HCT116 (cell line): ENCODE measurements at regions not wholly inside any gene's neighbourhood (a gene's known extent, or its start where the extent isn't known, plus 50 kb on each side); places are given as distances from the start of the nearest gene placed in this dataset.

Source experiments
- ATAC-seq: fragments of 200-7000 bp; cut with Tn5 transposase; 2 replicates; pipeline ENCODE4 v1.9.1; 2020; ENCODE audit warnings: mild to moderate bottlenecking, moderate library complexity
- BruUV-seq: library from RNA; stranded (reverse); fragments of 400-500 nt; replicated peaks from 2 replicates; lab custom pipeline; 2021; lab: Mats Ljungman, UMichigan
- CTCF ChIA-PET: fragments of 300-600 bp; sonication (Branson Sonifier 250); formaldehyde crosslinking; loops from one replicate; lab custom pipeline; 2021; ENCODE audit warnings: antibody characterized with exemption; lab: Charles Lee
- POLR2A ChIA-PET: fragments of 300-600, 350-600 bp; sonication (Branson Sonifier 250); formaldehyde crosslinking; loops from one replicate; lab custom pipeline; 2021; ENCODE audit warnings: antibody characterized with exemption; lab: Charles Lee
- RAD21 ChIA-PET, 2 experiments: fragments of 300-600 bp; sonication (Branson Sonifier 250); formaldehyde crosslinking; loops; one replicate each; lab custom pipeline; 2023; ENCODE audit warnings: low total read pairs in 2 of 2; ENCODE audit not compliant: uncharacterized antibody in 2 of 2, unreplicated experiment in 2 of 2, low non-redundant PET in 1 of 2; lab: Charles Lee
- DNase-seq: peaks from one replicate; pipeline ENCODE4 v3.0.0-alpha.2; 2010; ENCODE audit warnings: low read depth, low spot score
- H2AFZ ChIP-seq: fragments of 200-600 bp; shearing (Covaris generic), sonication (generic); 2 replicates; pipeline ENCODE4 v1.6.1; 2017; ENCODE audit warnings: low read depth, mixed run types, mixed read lengths, antibody characterized with exemption, low read length; ENCODE audit not compliant: poor library complexity, severe bottlenecking
- H3K27ac ChIP-seq: 2 replicates; pipeline ENCODE4 v1.5.1; 2012; ENCODE audit warnings: low read depth, low read length
- H3K27me3 ChIP-seq: fragments of 200-600 bp; sonication (generic); 2 replicates; pipeline ENCODE4 v1.6.1; 2016; ENCODE audit warnings: mixed run types, low read length, mixed read lengths; ENCODE audit not compliant: insufficient read depth
- H3K36me3 ChIP-seq, 2 experiments: fragments of 200-500 bp in 1 of 2; fragments of 200-600 bp in 1 of 2; sonication (Bioruptor generic) in 1 of 2; sonication (generic) in 1 of 2; 2 replicates each; pipeline versions ENCODE4 v1.5.1 to v1.6.1; 2014 to 2016; ENCODE audit warnings: low read length in 2 of 2, inconsistent platforms in 1 of 2, mixed read lengths in 1 of 2, mixed run types in 1 of 2; ENCODE audit not compliant: insufficient read depth in 2 of 2, control insufficient read depth in 1 of 2
- H3K4me1 ChIP-seq, 2 experiments: fragments of 200-600 bp in 1 of 2; sonication (generic) in 1 of 2; 2 replicates each; pipeline versions ENCODE4 v1.5.1 to v1.6.1; 2012 to 2017; ENCODE audit warnings: low read length in 2 of 2, inconsistent platforms in 1 of 2, mild to moderate bottlenecking in 1 of 2, mixed read lengths in 1 of 2, mixed run types in 1 of 2, moderate library complexity in 1 of 2; ENCODE audit not compliant: insufficient read depth in 2 of 2, control insufficient read depth in 1 of 2
- H3K4me2 ChIP-seq: fragments of 200-600 bp; sonication (generic); 2 replicates; pipeline ENCODE4 v1.6.1; 2017; ENCODE audit warnings: mixed run types, low read length, mixed read lengths
- H3K4me3 ChIP-seq, 2 experiments: fragments of 200-600 bp in 1 of 2; sonication (generic) in 1 of 2; replicated peaks in 1 of 2; 2 replicates each; pipeline ENCODE4 v1.5.1; 2011 to 2016; ENCODE audit warnings: low read length in 2 of 2, control low read depth in 1 of 2, low read depth in 1 of 2, mild to moderate bottlenecking in 1 of 2, mixed read lengths in 1 of 2, mixed run types in 1 of 2
- H3K79me2 ChIP-seq: fragments of 200-600 bp; sonication (generic); 2 replicates; pipeline ENCODE4 v1.6.1; 2017; ENCODE audit warnings: mild to moderate bottlenecking, mixed run types, low read length, moderate library complexity, mixed read lengths; ENCODE audit not compliant: insufficient read depth
- H3K9ac ChIP-seq: fragments of 200-600 bp; sonication (generic); 2 replicates; pipeline ENCODE4 v1.6.1; 2016; ENCODE audit warnings: low read length, mixed read lengths
- H3K9me2 ChIP-seq: fragments of 200-600 bp; sonication (generic), shearing (Covaris generic); 2 replicates; pipeline ENCODE4 v1.6.1; 2017; ENCODE audit warnings: mixed run types, mild to moderate bottlenecking, moderate library complexity; ENCODE audit not compliant: insufficient read depth
- H3K9me3 ChIP-seq, 2 experiments: fragments of 200-500 bp in 1 of 2; fragments of 200-600 bp in 1 of 2; sonication (Bioruptor generic) in 1 of 2; sonication (generic) in 1 of 2; 2 replicates each; pipeline ENCODE4 v1.6.1; 2014 to 2017; ENCODE audit warnings: low read length in 2 of 2, mixed read lengths in 2 of 2, inconsistent platforms in 1 of 2, low read depth in 1 of 2, mild to moderate bottlenecking in 1 of 2, mixed run types in 1 of 2, moderate library complexity in 1 of 2; ENCODE audit not compliant: control insufficient read depth in 1 of 2, insufficient read depth in 1 of 2
- H4K20me1 ChIP-seq: fragments of 200-600 bp; sonication (generic), shearing (Covaris generic); 2 replicates; pipeline ENCODE4 v1.6.1; 2017; ENCODE audit warnings: mixed run types, mild to moderate bottlenecking, moderate library complexity; ENCODE audit not compliant: insufficient read depth
- CBX3 ChIP-seq: IDR thresholded peaks from 2 replicates; pipeline ENCODE4 v1.6.1; 2012; ENCODE audit warnings: low read depth
- CEBPB ChIP-seq: IDR thresholded peaks from 2 replicates; pipeline ENCODE4 v1.6.1; 2012; ENCODE audit warnings: low read depth
- EGR1 ChIP-seq: IDR thresholded peaks from 2 replicates; pipeline ENCODE4 v1.6.1; 2012; ENCODE audit warnings: low read depth
- FOSL1 ChIP-seq: IDR thresholded peaks from 2 replicates; pipeline ENCODE4 v1.6.1; 2012; ENCODE audit warnings: low read depth
- JUND ChIP-seq: IDR thresholded peaks from 2 replicates; pipeline ENCODE4 v1.6.1; 2012
- POLR2AphosphoS5 ChIP-seq: IDR thresholded peaks from 2 replicates; pipeline ENCODE4 v1.6.1; 2011; ENCODE audit warnings: mild to moderate bottlenecking, low read depth, low read length, moderate library complexity
- RAD21 ChIP-seq: IDR thresholded peaks from 2 replicates; pipeline ENCODE4 v1.6.1; 2012; ENCODE audit warnings: low read depth, mild to moderate bottlenecking
- SIN3A ChIP-seq: IDR thresholded peaks from 2 replicates; pipeline ENCODE4 v1.6.1; 2012; ENCODE audit warnings: low read depth
- SP1 ChIP-seq: IDR thresholded peaks from 2 replicates; pipeline ENCODE4 v1.6.1; 2012; ENCODE audit warnings: low read depth
- TCF7L2 ChIP-seq: IDR thresholded peaks from 2 replicates; pipeline ENCODE4 v1.7.0; 2011; ENCODE audit warnings: borderline replicate concordance, inconsistent platforms; ENCODE audit not compliant: insufficient read depth, insufficient read length; ENCODE audit errors: extremely low read depth
- YY1 ChIP-seq: IDR thresholded peaks from 2 replicates; pipeline ENCODE4 v1.6.1; 2011; ENCODE audit warnings: low read length, low read depth, moderate library complexity, mild to moderate bottlenecking; ENCODE audit not compliant: insufficient replicate concordance; ENCODE audit errors: extremely low read depth
- ZBTB33 ChIP-seq: IDR thresholded peaks from 2 replicates; pipeline ENCODE4 v1.6.1; 2011; ENCODE audit warnings: mild to moderate bottlenecking, low read length, moderate library complexity; ENCODE audit not compliant: insufficient replicate concordance; ENCODE audit errors: extremely low read depth
- ZFX ChIP-seq: fragments of 450-650 bp; IDR thresholded peaks from 2 replicates; pipeline ENCODE4 v1.6.1; 2017
- ZNF274 ChIP-seq: fragments of 200-500 bp; sonication (Bioruptor generic); IDR thresholded peaks from 2 replicates; pipeline ENCODE4 v1.6.1; 2014; ENCODE audit warnings: mild to moderate bottlenecking, low read depth, low read length, inconsistent platforms
- intact Hi-C: fragments of 100-400 bp; cut with micrococcal nuclease; formaldehyde crosslinking; loops from 2 replicates; pipeline ENCODE4 v1.10.0; 2022
- TF ChIP-seq, protein P1 (sequence below): IDR thresholded peaks from 2 replicates; pipeline ENCODE4 v1.6.1; 2012; ENCODE audit warnings: low read depth
- TF ChIP-seq, protein P2 (sequence below), 3 experiments: fragments of 200-600 bp in 1 of 3; sonication (generic) in 1 of 3; IDR thresholded peaks in 2 of 3; conservative IDR thresholded peaks in 1 of 3; 2 replicates each; pipeline ENCODE4 v1.5.1; 2012 to 2017; ENCODE audit warnings: low read depth in 2 of 3, low read length in 2 of 3, antibody characterized with exemption in 1 of 3, borderline replicate concordance in 1 of 3, control low read depth in 1 of 3, mild to moderate bottlenecking in 1 of 3, mixed read lengths in 1 of 3, mixed run types in 1 of 3, moderate library complexity in 1 of 3; ENCODE audit not compliant: insufficient read depth in 1 of 3

DNA sequence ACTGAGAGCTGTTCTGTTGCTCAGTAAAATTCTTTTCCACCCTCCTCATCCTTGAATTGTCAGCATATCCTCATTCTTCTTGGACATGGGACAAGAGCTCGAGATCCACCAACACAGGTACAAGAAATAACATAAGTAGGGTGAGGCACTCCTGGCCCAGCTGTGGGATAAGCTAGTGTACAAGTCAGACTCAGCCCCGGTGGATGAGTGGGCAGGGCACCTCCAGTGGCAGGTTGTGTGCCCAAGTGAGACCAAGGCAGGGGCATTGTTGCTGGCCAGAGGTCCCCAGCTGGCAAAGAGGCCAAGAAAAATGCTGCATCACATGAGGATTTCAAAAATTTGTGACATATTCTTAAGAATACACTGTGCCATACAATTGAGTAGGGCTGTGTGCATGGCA, 402.0 kb upstream of the ZWINT start:
- intact Hi-C loops, result no loop called here
- CTCF ChIA-PET, result no interaction called here
- H3K27me3 ChIP-seq, result no peaks in the 10 kb centered on the region

More for the DNA sequence above, 402.0 kb upstream of the ZWINT start:
- POLR2A ChIA-PET, result no interaction called here
- H3K9me2 ChIP-seq, result no peaks in the 10 kb centered on the region
- H3K9me3 ChIP-seq, result peaks cover 23 to 28% of the 10 kb centered on the region in 2 experiments; a peak in 3 of 4 replicates
- no peak overlapping the region for H3K4me3 ChIP-seq
- no peak overlapping the region for H3K4me2 ChIP-seq
- H2AFZ ChIP-seq, result no peak overlapping the region
- no peak overlapping the region for H3K9ac ChIP-seq
- RAD21 ChIA-PET, result no interaction called here
- BruUV-seq, result no TSS peak
- H3K4me1 ChIP-seq, result no peaks in the 10 kb centered on the region
- ATAC-seq (no peak), DNase-seq (no peak)
- no peaks in the 10 kb centered on the region for H3K36me3 ChIP-seq
- TF ChIP-seq, protein P1, sequence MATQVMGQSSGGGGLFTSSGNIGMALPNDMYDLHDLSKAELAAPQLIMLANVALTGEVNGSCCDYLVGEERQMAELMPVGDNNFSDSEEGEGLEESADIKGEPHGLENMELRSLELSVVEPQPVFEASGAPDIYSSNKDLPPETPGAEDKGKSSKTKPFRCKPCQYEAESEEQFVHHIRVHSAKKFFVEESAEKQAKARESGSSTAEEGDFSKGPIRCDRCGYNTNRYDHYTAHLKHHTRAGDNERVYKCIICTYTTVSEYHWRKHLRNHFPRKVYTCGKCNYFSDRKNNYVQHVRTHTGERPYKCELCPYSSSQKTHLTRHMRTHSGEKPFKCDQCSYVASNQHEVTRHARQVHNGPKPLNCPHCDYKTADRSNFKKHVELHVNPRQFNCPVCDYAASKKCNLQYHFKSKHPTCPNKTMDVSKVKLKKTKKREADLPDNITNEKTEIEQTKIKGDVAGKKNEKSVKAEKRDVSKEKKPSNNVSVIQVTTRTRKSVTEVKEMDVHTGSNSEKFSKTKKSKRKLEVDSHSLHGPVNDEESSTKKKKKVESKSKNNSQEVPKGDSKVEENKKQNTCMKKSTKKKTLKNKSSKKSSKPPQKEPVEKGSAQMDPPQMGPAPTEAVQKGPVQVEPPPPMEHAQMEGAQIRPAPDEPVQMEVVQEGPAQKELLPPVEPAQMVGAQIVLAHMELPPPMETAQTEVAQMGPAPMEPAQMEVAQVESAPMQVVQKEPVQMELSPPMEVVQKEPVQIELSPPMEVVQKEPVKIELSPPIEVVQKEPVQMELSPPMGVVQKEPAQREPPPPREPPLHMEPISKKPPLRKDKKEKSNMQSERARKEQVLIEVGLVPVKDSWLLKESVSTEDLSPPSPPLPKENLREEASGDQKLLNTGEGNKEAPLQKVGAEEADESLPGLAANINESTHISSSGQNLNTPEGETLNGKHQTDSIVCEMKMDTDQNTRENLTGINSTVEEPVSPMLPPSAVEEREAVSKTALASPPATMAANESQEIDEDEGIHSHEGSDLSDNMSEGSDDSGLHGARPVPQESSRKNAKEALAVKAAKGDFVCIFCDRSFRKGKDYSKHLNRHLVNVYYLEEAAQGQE, result no peak
- TF ChIP-seq POLR2AphosphoS5 (no peak), SP1 (no peak), ZFX (no peak), ZNF274 (no peak), ZBTB33 (no peak), RAD21 (no peak), JUND (no peak), CEBPB (no peak), SIN3A (no peak), EGR1 (no peak), YY1 (no peak), FOSL1 (no peak), CBX3 (no peak), TCF7L2 (no peak)
- TF ChIP-seq, protein P2, sequence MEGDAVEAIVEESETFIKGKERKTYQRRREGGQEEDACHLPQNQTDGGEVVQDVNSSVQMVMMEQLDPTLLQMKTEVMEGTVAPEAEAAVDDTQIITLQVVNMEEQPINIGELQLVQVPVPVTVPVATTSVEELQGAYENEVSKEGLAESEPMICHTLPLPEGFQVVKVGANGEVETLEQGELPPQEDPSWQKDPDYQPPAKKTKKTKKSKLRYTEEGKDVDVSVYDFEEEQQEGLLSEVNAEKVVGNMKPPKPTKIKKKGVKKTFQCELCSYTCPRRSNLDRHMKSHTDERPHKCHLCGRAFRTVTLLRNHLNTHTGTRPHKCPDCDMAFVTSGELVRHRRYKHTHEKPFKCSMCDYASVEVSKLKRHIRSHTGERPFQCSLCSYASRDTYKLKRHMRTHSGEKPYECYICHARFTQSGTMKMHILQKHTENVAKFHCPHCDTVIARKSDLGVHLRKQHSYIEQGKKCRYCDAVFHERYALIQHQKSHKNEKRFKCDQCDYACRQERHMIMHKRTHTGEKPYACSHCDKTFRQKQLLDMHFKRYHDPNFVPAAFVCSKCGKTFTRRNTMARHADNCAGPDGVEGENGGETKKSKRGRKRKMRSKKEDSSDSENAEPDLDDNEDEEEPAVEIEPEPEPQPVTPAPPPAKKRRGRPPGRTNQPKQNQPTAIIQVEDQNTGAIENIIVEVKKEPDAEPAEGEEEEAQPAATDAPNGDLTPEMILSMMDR (IDR thresholded peaks at IDR 0.05 in 2 of 3, conservative IDR thresholded peaks at IDR 0.05 in 1 of 3; ENCODE audit: borderline replicate concordance in 1 of 3, insufficient read depth in 1 of 3, low read depth in 2 of 3, low read length in 2 of 3), result no peak
- H4K20me1 ChIP-seq, result no peaks in the 10 kb centered on the region
- no peaks in the 10 kb centered on the region for H3K79me2 ChIP-seq
- no peak overlapping the region for H3K27ac ChIP-seq
